ENCODE measurements at regions not wholly inside any gene's neighbourhood (a gene's known extent, or its start where the extent isn't known, plus 50 kb on each side); places are given as distances from the start of the nearest gene placed in this dataset.

DNA sequence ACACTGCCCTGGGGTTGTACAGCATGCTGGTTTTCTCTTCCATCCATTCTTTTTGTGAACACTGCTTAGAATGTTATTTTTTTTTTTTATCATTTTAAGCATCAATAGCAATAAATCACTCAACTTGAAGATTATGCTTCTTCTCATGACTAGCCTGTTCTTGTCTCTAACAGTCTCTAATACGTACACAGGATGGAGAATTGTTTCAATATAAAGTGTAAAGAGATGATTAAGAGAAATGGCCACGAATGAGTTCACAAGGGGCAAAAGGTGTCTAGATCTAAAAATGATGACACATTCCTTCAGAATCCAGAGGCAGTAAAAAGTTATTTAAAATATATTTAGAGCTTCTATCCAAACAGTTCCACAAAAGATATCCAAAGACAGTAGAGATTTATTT, 390.2 kb downstream of the HDGFL1 start:
- Histone ChIP-seq H3K4me2 (ENCODE audit: low read length) (no peak overlapping the region), H3K4me1 (ENCODE audit: control insufficient read depth, low read length) (no peaks in the 10 kb centered on the region), H3K4me3 (ENCODE audit: low read length) (no peak overlapping the region), H3K27ac (ENCODE audit: low read depth, low read length) (no peak overlapping the region), H4K20me1 (ENCODE audit: control insufficient read depth, insufficient read depth, low read depth, low read length) (no peaks in the 10 kb centered on the region), H3K9me3 (ENCODE audit: control insufficient read depth, insufficient read depth, low read length) (no peaks in the 10 kb centered on the region), H3K27me3 (ENCODE audit: control insufficient read depth, low read length) (no peaks in the 10 kb centered on the region), H3K9me2 (replicated peaks; ENCODE audit: control insufficient read depth, low read length) (no peaks in the 10 kb centered on the region), H3F3A (ENCODE audit: control insufficient read depth, insufficient read depth) (no peaks in the 10 kb centered on the region), H3K79me2 (ENCODE audit: control insufficient read depth, low read length) (no peaks in the 10 kb centered on the region), H3K36me3 (ENCODE audit: control insufficient read depth, low read length) (no peaks in the 10 kb centered on the region)
- TF ChIP-seq, protein P1, sequence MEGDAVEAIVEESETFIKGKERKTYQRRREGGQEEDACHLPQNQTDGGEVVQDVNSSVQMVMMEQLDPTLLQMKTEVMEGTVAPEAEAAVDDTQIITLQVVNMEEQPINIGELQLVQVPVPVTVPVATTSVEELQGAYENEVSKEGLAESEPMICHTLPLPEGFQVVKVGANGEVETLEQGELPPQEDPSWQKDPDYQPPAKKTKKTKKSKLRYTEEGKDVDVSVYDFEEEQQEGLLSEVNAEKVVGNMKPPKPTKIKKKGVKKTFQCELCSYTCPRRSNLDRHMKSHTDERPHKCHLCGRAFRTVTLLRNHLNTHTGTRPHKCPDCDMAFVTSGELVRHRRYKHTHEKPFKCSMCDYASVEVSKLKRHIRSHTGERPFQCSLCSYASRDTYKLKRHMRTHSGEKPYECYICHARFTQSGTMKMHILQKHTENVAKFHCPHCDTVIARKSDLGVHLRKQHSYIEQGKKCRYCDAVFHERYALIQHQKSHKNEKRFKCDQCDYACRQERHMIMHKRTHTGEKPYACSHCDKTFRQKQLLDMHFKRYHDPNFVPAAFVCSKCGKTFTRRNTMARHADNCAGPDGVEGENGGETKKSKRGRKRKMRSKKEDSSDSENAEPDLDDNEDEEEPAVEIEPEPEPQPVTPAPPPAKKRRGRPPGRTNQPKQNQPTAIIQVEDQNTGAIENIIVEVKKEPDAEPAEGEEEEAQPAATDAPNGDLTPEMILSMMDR (IDR thresholded peaks at IDR 0.05; ENCODE audit: low read depth, low read length, poor library complexity, severe bottlenecking): no peak
- TF ChIP-seq EZH2phosphoT487 (IDR thresholded peaks at IDR 0.05; ENCODE audit: borderline replicate concordance, low read length): no peak

DNA sequence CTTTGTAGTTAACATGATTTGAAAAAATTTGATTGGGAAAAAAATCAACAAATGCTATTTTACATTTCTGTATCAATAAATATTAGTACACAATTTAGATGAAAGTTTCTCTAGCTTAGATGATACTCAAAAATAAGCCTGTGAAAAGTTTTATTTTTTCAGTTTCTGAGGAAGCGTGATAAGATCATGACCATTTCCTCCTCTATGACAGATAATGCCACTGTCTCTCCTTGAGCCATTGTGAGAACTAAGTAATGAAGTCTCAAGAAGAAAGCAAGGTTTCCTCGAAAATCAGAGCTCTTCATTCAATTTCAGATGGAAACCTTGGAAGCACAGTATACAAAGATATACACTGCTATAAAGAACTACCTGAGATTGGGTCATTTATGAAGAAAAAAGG, 395.0 kb downstream of the HDGFL1 start:
- H3K36me3 ChIP-seq (ENCODE audit: control insufficient read depth, low read length): no peaks in the 10 kb centered on the region
- no peaks in the 10 kb centered on the region for H3K27me3 ChIP-seq (ENCODE audit: control insufficient read depth, low read length)
- H3F3A ChIP-seq (ENCODE audit: control insufficient read depth, insufficient read depth): no peaks in the 10 kb centered on the region
- no peaks in the 10 kb centered on the region for H3K79me2 ChIP-seq (ENCODE audit: control insufficient read depth, low read length)
- H3K4me3 ChIP-seq (ENCODE audit: low read length): no peak overlapping the region
- H3K9me2 ChIP-seq (replicated peaks; ENCODE audit: control insufficient read depth, low read length): no peaks in the 10 kb centered on the region
- no peak for TF ChIP-seq EZH2phosphoT487 (IDR thresholded peaks at IDR 0.05; ENCODE audit: borderline replicate concordance, low read length)
- TF ChIP-seq, protein P1 (IDR thresholded peaks at IDR 0.05; ENCODE audit: low read depth, low read length, poor library complexity, severe bottlenecking): no peak
- no peaks in the 10 kb centered on the region for H3K4me1 ChIP-seq (ENCODE audit: control insufficient read depth, low read length)
- H4K20me1 ChIP-seq (ENCODE audit: control insufficient read depth, insufficient read depth, low read depth, low read length): no peaks in the 10 kb centered on the region
- no peak overlapping the region for H3K4me2 ChIP-seq (ENCODE audit: low read length)
- no peak overlapping the region for H3K27ac ChIP-seq (ENCODE audit: low read depth, low read length)
- no peaks in the 10 kb centered on the region; the same call in 1 of the 2 replicates for H3K9me3 ChIP-seq (ENCODE audit: control insufficient read depth, insufficient read depth, low read length)

DNA sequence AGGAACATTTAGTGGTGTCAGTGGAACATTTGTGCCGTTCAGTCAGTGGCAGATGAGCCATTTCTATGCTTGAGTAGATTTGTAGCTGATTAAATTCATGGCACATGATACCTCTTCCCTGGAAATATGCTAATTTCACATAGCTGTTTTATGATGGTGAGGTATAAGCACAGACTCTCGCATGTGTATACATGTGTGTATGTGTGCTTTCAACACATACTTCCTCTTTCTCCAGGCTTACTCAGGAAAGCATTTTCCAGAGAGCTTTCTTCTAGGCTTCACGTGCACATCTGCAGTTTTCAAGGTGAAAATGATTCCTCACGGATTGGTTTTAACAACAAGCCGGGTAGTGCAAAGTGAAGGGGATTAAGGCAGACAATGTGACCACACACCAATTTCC, 396.5 kb downstream of the HDGFL1 start:
- H3K27ac ChIP-seq (ENCODE audit: low read depth, low read length): no peak overlapping the region
- H4K20me1 ChIP-seq (ENCODE audit: control insufficient read depth, insufficient read depth, low read depth, low read length): no peaks in the 10 kb centered on the region
- H3K4me2 ChIP-seq (ENCODE audit: low read length): no peak overlapping the region
- no peaks in the 10 kb centered on the region for H3K27me3 ChIP-seq (ENCODE audit: control insufficient read depth, low read length)
- TF ChIP-seq, protein P1 (IDR thresholded peaks at IDR 0.05; ENCODE audit: low read depth, low read length, poor library complexity, severe bottlenecking): no peak
- TF ChIP-seq EZH2phosphoT487 (IDR thresholded peaks at IDR 0.05; ENCODE audit: borderline replicate concordance, low read length): no peak
- no peaks in the 10 kb centered on the region for H3K79me2 ChIP-seq (ENCODE audit: control insufficient read depth, low read length)
- no peaks in the 10 kb centered on the region; the same call in 1 of the 2 replicates for H3K9me3 ChIP-seq (ENCODE audit: control insufficient read depth, insufficient read depth, low read length)
- no peaks in the 10 kb centered on the region for H3F3A ChIP-seq (ENCODE audit: control insufficient read depth, insufficient read depth)
- no peaks in the 10 kb centered on the region for H3K4me1 ChIP-seq (ENCODE audit: control insufficient read depth, low read length)
- no peaks in the 10 kb centered on the region for H3K36me3 ChIP-seq (ENCODE audit: control insufficient read depth, low read length)
- no peak overlapping the region for H3K4me3 ChIP-seq (ENCODE audit: low read length)
- H3K9me2 ChIP-seq (replicated peaks; ENCODE audit: control insufficient read depth, low read length): no peaks in the 10 kb centered on the region

All from DOHH2 (cell line).